ENCODE measurements at regions not wholly inside any gene's neighbourhood (a gene's known extent, or its start where the extent isn't known, plus 50 kb on each side); places are given as distances from the start of the nearest gene placed in this dataset.
"Not testable (repeated sequence)": the region's sequence is repeated elsewhere in the genome, so short reads cannot be mapped to it uniquely, and the experiment has no call there.

DNA sequence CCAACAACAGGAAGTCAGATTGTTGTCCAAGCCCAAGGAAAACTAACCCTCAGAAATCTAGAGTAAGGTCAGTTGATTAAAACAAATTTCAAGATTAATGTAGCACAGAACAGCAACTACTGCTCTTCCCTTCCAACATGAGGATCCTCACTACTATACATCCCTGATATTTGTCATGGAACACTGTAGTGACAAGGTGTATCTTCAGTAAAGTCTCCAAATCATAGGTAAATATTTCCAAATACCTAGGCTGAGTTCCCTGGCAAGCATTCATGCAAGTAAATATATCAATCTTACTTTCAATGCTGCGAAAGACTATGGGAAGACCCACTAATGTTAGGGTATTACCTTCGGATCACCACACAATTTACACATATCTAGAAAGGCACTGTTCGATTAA, 986.9 kb upstream of the ARRDC3 start:
- no peak for DNase-seq

DNA sequence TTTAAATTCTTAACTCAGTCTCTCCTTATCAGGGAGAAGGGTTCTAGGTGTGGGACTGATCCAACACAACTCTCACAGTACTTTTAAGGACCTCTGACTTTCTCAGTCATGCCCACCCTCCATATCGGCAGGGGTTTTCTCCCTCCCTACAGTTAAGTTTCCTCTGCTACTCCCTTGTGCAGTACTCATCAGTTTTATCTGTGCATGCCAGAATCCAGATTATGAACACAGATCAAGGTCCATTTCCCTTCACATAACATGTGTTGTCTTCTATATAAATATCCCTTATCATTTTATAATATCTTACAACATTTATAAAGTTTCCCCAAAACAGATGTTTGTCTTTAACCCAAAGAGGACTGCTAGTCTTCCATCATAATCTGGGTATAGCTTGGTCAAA, 986.5 kb upstream of the ARRDC3 start:
- DNase-seq, result no peak

DNA sequence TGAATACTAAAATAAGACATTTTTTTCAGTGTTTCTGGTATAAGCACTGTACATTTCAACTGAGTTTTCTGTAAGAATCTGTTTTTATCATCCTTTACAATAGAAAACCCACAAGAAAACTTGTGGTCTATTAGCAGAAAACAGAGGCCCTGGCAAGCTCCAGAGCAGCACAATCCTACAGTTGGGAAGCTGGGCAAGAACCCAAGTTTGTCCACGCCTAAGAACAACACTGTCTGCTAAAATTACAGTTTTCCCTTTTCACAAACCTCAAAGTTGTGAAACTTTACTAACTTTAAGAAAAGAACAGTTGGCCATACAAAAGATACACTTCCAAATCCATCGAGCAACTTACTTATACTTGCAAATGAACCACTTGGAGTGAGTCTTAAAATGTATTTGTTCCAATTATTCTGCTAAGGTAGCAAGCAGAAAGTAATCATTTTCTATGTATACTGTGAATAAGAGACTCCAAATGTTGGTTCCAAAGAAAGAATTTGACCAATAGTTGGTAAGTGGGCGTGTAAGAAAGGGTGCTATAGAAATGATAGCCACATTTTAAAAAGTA, 982.0 kb upstream of the ARRDC3 start:
- DNase-seq, result no peak

DNA sequence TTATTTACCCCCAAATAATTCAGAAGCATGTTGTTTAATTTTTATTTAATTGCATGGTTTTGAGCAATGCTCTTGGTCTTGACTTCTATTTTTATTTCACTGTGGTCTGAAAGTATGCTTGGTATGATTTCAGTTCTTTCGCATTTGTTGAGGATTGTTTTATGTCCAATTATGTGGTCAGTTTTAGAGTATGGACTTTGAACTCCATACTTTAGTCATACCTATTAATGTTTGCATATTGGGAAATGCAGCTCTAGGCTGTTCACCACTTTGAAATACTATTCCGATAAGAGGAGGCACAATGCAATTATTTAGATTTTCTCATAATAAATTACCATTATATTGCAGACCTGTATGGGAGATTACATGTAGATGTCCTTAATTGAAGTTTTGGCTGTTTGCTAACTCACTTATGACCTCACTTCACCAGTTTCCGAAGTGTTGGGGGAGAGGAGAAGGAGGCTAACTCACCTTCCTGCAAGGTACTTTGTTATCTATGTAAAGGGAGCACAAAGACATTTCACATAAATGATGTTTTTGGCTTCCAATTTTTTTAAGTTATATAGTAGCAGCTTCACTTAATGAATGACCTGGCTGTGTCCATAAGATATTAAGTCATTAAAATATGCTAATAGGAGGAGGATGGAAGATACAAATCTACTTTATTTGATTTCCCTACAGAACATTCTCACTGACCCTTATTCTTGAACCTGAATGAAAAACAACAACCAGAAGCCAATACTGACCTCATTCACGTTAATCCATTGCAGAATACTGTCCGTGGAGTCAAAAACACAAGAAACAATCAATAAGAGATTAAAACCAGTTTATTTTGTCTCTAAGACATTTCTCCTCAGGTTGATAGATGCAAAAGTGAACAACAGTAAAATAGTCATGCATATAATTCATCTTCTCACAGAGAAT, 970.3 kb upstream of the ARRDC3 start:
- DNase-seq, result no peak

DNA sequence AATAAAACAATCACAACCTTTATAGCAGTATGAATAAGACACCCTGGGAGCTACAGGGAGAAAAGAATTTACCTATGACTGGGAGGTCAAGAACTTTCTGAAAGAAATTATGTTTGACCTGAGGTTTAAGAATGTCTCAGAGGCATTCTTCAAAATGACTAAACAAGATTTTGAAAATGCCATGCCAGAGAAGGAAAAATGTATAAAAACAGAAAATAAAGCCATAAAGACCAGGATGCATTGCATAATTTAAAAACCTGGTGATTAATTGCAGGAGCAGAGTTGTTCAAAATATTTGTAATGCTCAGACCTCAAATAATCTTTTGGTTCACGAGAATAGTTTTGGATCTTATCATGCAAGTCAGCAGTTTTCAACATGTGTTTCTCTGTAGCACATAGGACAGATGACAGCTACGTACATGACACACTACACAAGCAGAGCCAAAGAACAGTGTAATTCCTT, 954.7 kb upstream of the ARRDC3 start:
- no peak for DNase-seq

DNA sequence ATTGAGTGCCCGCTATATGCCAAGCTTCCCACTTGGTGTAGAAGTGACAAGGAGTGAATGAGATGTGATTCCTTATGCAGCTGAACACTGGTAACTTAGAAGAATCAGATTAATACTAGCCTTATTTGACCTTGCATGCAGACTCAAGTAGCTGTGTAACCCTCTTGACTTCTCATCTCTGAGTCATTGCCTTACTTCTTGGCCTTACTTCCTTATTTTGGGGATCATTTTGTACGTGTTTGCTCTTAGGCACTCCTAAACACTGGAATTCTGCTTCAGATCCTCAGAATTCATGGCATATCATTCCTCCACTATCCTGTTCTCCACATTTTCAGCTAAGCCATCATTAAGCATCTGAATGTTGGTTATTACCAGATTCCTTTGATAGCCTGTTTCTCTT, 948.9 kb upstream of the ARRDC3 start:
- no peak for DNase-seq

DNA sequence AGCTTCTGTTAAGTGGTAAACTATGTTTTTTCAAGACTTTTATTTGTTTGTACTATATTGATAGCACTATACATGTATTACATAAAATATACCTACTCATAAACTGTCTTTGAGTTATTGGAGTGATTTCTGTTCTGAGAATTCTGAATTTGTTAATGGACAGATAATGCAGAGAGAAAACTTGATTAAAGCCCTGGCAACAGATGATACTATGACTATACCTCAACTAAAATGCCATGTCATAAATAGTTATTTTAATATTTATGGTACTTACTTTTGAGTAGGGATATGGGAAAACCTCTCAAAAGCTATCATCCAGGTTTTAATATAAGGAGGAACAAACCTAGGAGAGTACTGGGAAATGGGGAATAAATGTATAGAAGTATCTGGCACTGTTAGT, 947.2 kb upstream of the ARRDC3 start:
- DNase-seq, result no peak

DNA sequence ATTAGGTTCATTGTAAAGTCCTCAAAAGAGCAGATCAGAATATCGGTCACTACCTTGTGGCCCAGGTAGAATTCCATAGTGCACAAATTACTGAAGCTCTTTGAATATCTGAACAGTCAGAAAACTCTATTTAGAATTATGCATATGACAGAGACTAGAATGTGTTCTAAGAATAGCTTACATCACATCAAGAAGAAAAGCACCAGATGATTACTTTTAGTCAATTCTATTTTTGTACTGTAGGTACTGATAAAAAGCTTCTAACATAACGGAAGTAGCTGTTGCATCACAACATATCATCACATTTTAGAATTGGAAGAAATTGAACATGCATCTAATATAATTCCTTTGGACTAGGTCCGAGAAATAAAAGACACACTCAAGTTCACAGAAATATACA, 946.6 kb upstream of the ARRDC3 start:
- no peak for DNase-seq

DNA sequence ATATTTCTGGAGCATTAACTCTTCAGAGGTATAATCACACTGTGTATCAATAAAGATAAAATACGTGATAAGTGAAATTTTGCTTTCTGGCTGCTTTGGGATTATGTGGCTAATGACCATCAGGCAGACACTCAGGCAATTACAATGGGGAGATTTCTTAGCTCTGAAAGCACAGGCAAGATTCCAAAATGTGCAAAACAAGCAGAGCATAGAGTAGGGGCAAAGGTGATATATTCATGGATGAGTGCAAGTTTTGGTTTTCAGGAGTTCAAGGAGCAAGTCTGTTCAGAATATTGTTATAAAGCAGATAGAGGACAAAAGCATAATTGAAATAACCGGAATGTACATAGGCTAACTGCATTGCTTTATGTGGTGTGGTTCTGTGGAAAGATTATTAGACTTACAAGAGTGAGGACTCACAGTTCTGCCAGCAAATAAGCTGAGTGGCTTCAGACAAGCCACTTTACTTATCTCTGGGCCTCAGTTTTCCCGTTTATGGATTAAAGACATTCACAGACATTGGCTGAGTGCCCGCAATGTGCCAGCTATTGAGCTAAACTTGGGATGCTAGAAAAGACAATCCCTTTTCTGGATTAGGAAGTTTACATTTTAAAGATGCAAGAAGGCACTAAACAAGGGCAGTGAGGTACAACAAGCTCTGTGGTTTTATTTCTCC, 945.6 kb upstream of the ARRDC3 start:
- no peak for DNase-seq

DNA sequence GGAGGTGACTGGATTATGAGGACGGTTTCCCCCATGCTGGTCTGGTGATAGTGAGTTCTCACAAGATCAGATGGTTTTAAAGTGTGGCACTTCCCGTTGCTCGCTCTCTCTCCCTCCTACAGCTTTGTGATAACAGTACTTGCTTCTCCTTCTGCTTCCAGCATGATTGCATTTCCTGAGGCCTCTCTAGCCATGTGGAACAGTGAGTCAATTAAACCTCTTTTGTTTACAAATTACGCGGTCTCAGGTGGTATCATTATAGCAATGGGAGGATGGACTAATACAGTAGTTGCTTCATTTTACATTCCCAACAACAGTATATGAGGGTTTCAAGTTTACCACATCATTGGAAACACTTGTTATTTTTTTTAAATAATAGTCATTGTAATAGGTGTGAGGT, 937.3 kb upstream of the ARRDC3 start:
- no peak for DNase-seq

DNA sequence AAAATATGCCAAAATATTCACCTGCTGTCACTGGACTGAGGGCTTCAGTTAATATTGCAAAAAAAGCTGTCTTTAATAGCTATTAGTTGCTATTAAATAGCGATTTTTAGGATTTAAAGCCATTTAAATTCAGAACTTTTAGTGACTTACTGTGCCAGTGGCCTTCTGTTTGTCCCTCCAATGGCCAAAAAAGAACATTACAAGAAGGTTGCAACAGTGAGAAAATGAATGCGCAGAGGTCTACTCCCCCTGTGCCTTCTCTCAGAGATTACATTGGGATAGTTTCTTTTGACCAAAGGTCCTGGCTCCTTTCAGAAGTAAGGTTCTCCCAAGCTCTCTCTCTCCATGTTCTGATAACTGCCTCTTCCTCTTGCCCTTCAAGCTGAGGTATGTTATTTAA, 930.3 kb upstream of the ARRDC3 start:
- DNase-seq, result no peak

DNA sequence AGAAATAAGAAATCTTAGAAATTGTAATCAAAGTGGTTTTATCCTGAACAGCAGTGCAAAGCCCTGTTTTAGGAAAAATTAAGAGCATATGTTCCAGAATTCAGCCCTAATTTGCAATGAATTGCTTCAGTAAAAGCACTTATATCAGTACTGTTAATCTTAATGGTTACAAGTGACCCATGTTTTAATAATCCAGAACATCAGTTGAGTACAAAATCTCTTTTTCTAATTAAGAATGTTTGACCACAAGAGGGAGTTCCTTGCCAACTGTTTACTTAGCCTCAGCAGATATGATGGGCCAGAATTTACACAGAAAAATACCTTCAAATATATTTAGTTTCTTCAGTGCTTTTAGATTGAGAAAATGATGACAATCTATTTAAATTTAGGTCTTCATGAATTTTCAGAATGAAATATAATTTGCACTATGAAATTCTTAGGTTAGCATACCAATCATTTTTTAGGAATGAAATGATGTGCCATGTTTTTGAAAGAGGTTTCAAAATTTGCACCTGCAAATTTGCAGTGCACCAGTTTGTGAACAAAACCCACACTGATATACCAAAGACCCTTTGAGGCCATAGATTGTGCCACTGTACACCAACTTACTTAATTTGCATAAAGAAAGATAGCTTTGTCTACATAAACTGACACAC, 926.3 kb upstream of the ARRDC3 start:
- DNase-seq, result no peak

DNA sequence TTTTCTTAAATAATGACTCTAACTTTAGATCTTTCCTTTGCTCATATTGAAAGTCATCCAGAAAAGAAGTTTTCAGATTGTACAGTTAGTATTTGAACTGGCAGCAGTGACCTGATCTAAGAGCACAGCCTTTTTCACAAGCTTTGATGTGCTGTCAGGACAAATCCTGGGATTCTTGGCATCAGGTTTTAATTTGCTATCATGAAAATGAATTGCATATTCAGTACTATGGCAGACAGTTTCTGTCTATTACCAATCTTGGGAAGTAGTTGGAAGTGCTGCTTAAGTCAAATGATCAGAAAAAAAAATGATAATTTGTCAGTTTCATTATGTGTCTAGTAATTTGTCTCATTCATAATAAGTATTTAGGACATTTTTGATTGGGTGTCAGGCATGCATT, 925.6 kb upstream of the ARRDC3 start:
- no peak for DNase-seq

DNA sequence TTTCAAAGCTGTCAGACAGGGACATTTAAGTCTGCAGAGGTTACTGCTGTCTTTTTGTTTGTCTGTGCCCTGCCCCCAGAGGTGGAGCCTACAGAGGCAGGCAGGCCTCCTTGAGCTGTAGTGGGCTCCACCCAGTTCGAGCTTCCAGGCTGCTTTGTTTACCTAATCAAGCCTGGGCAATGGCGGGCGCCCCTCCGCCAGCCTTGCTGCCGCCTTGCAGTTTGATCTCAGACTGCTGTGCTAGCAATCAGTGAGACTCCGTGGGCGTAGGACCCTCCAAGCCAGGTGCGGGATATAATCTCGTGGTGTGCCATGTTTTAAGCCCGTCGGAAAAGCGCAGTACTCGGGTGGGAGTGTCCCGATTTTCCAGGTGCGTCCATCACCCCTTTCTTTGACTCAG, 919.2 kb upstream of the ARRDC3 start:
- not testable (repeated sequence) for DNase-seq

DNA sequence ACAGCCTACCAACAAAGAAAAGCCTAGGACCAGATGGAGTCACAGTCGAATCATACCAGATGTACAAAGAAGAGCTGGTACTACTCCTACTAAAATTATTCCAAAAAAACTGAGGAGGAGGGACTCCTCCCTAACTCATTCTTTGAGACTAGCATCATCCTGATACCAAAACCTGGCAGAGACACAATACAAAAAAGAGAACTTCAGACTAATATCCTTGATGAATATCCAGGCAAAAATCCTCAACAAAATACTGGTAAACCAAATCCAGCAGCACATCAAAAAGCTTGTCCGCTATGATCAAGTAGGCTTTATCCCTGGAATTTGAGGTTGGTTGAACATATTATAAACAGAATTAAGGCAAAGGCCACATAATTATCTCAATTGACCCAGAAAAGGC, 900.4 kb upstream of the ARRDC3 start:
- DNase-seq, result no peak

DNA sequence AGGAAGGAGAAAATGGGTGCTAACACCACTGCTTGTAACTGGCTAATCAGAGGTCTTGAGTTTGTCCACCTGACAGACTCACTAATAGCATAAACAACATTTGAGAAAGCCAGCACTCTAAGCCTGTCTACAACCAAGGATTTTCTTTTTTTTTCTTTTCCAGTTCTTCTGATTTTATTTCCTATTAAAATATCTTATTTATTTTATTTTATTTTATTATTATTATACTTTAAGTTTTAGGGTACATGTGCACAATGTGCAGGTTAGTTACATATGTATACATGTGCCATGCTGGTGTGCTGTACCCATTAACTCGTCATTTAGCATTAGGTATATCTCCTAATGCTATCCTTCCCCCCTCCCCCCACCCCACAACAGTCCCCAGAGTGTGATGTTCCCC, 888.6 kb upstream of the ARRDC3 start:
- DNase-seq, result not testable (repeated sequence)

DNA sequence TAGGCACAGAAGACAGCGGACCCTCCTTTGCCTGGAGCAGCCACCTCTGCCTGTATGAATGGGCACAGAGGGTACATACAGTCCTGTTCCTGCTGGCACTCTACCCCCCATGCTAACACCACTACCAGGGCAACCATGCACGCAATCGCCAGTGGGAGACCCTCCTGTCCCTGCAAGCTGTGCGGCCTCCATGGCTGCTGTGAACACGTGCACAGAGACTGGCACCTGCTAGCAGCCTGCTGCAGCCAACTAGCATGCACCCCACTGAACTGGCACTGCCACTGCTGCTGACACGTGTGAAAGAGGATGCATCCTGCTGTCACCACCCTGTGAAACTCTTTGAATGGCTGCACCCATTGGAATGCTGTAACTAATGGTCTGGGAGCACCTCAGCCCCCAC, 885.2 kb upstream of the ARRDC3 start:
- DNase-seq, result no peak

DNA sequence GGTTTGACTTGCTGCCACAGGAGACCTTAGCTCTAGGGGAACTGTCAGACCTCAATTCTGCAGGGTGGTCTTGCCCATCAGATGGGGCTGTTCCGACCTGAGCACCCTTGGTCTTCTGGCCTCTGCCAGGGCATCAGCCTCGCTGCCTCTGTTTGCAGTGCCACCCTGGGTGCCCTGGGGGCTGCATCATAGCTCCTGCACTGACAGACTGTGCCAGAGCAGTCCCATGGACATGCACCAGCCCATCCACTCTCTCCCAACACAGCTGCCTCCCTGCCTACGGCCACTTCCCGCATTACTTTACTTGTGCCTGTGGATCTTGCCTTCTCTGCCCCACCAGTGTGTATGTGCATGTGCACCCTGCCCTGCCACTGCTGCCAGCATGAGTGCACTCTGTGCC, 884.7 kb upstream of the ARRDC3 start:
- no peak for DNase-seq

DNA sequence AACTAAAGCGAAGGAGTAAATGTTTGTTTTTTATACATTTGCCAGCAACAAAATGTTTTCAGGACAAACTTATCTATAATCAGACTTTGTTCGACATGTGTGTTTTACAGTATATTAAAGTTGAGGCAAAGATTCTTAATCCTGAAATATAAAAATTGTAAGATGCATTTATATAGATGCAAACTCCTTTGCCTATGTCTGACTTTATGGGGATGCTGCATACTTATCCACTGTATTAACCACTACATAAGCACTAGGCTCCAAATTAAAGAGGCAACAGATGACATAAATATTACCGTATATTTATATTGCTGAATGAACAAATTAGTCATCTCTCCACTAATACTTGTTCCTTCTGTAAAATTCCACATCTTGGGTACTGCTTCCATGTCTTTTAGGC, 882.7 kb upstream of the ARRDC3 start:
- DNase-seq, result no peak

DNA sequence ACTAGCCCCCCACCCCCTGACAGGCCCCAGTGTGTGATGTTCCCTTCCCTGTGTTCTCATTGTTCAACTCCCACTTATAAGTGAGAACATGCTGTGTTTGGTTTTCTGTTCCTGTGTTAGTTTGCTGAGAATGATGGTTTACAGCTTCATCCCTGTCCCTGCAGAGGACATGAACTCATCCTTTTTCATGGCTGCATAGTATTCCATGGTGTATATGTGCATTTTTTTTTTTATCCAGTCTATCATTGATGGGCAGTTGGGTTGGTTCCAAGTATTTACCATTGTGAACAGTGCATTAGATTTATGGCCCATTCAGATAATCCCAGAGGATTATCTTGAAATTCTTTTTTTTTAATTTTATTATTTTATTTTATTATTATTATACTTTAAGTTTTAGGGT, 872.5 kb upstream of the ARRDC3 start:
- DNase-seq, result not testable (repeated sequence)

DNA sequence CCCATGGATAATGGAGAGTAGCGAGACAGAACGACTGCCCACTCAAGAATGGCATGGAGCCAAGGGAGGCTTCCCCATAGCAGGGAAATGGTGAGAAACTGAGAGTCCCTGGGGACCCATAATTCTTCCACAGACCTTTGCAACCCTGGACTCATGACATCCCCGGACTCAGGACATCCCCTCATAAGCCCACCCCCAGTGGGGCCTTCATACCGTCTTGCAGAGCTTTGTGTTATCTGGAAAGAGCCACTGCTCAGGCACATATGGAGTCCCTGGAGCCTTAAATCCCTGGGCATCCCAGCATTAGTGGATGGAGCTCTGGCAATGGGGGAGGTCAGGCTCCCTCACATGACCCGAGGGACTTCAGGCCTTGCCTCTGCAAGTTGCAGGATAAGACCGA, 865.4 kb upstream of the ARRDC3 start:
- no peak for DNase-seq

DNA sequence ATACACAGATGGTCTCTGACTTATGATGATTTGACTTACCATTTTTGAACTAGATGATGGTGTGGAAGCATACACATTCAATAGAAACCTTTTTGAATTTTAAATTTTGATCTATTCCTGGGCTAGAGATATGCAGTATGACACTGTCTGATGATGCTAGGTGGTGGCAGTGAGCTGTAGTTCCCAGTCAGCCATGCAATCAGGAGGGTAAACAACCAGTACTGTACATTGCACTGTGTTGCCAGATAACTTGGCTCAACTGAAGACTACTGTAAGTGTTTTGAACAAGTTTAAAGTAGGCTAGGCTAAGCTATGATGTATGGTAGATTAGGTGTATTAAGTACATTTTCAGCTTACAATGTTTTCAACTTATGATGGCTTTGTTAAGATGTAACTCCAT, 859.1 kb upstream of the ARRDC3 start:
- DNase-seq, result no peak

DNA sequence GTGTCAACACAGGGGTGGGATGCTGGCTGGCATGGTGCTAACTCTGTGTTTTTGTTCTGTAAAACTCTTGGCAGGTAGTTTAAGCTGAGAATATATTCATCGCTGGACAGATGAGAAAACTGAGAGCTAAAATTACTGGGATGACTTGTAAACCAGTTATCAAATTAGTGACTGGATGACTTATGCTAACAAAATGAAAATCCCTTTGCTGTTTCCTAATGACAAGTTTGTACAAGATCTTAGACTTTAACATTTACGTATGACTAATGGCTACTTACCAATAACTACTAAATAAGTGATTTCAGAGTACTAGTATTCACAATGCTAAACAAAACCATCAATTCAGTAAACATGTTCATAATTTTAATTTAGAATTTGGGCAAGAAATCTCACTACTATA, 854.8 kb upstream of the ARRDC3 start:
- DNase-seq, result no peak

DNA sequence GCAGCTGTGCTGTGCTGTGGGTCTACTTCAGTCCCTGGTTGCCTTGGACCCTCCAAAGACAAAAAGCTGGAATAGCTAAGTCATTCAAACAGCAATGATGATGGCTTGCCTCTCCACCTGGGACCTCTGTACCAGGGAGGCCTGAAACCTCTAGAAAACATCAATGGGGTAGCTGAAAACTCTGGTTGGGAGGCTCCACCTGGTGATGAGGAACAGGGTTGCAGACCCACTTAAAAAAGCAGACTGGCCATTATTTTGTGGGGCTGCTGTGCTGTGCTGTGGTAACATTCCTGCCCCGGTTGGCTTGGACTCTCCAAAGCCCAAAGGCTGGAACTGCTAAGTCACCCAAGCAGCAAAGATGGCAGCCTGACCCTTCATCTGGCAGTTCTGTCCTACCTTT, 839.3 kb upstream of the ARRDC3 start:
- DNase-seq, result no peak
